Activated T-helper 1 cell treated with anti-CD3 and anti-CD28 coated beads, Interleukin-12 subunit alpha, Interleukin-12 subunit beta, Interleukin-2, Interleukin-4 antibody, amounts not matched to agents 30 ng/mL and 10 ng/mL and 1 ng/mL, durations not matched to agents 14 hours and 24 hours and 36 hours (primary cell): ENCODE measurements at regions not wholly inside any gene's neighbourhood (a gene's known extent, or its start where the extent isn't known, plus 50 kb on each side); places are given as distances from the start of the nearest gene placed in this dataset.

Source experiments
- DNase-seq: peaks from one replicate; pipeline ENCODE4 v3.0.0; 2021; ENCODE audit warnings: low spot score
- H3K27ac Mint-ChIP-seq: one replicate; pipeline ENCODE4 v1.8.0; 2021; ENCODE audit warnings: mild to moderate bottlenecking, mixed read lengths
- H3K27me3 Mint-ChIP-seq: one replicate; pipeline ENCODE4 v1.8.0; 2022; ENCODE audit warnings: mild to moderate bottlenecking, moderate library complexity, mixed read lengths; ENCODE audit not compliant: insufficient read depth
- H3K36me3 Mint-ChIP-seq: one replicate; pipeline ENCODE4 v1.8.0; 2021; ENCODE audit warnings: low read depth, mixed read lengths
- H3K4me1 Mint-ChIP-seq: one replicate; pipeline ENCODE4 v1.8.0; 2021; ENCODE audit warnings: low read depth, mixed read lengths
- H3K4me3 Mint-ChIP-seq: one replicate; pipeline ENCODE4 v1.8.0; 2021; ENCODE audit warnings: mild to moderate bottlenecking, moderate library complexity, mixed read lengths
- H3K9me3 Mint-ChIP-seq: one replicate; pipeline ENCODE4 v1.8.0; 2021; ENCODE audit warnings: mixed read lengths
- intact Hi-C: fragments of 100-400 bp; cut with micrococcal nuclease; formaldehyde crosslinking; loops from one replicate; pipeline ENCODE4 v1.15.1; 2024

GRCh38 chr2:156155319-156155718, 177.2 kb downstream of the NR4A2 start:
- Mint-ChIP-seq H3K27me3 (peaks cover 4% of the 10 kb centered on the region), H3K9me3 (no peaks in the 10 kb centered on the region), H3K4me1 (no peaks in the 10 kb centered on the region), H3K36me3 (no peaks in the 10 kb centered on the region), H3K4me3 (no peak overlapping the region), H3K27ac (no peak overlapping the region)
- intact Hi-C loops = no loop called here
- DNase-seq = no peak

DNA sequence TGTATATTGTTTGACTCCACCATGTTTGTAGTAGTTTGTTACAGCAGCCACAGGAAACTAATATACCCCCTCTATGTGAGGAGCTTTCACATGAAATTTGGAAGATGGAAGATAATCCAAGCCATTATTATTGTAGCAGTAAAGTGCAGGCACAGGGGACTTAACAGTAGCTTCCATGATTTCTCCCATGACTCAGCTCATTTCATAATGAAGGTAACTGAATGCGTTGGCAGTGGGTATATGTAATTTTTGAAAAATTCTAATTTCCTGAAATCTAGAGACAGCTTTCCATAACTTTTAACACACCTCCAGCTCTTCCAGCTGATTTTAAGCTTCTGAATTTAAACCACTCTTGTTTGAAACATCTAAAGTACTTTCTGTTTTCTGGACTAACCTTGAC, 181.2 kb downstream of the NR4A2 start:
- no peak for DNase-seq
- Mint-ChIP-seq H3K4me1 (no peaks in the 10 kb centered on the region), H3K27me3 (no peaks in the 10 kb centered on the region), H3K9me3 (no peaks in the 10 kb centered on the region), H3K4me3 (no peak overlapping the region), H3K27ac (no peak overlapping the region), H3K36me3 (no peaks in the 10 kb centered on the region)
- intact Hi-C loops = no loop called here

- Mint-ChIP-seq H3K27ac (no peak overlapping the region), H3K4me1 (no peaks in the 10 kb centered on the region), H3K4me3 (no peak overlapping the region), H3K9me3 (no peaks in the 10 kb centered on the region), H3K27me3 (no peaks in the 10 kb centered on the region), H3K36me3 (no peaks in the 10 kb centered on the region)
- DNase-seq = no peak
- intact Hi-C loops = no loop called here
Measured at GRCh38 chr2:156147594-156148330, 184.8 kb downstream of the NR4A2 start.

GRCh38 chr2:156145976-156146375, 186.5 kb downstream of the NR4A2 start:
- Mint-ChIP-seq H3K4me3 (no peak overlapping the region), H3K27ac (no peak overlapping the region), H3K4me1 (no peaks in the 10 kb centered on the region), H3K36me3 (no peaks in the 10 kb centered on the region), H3K27me3 (no peaks in the 10 kb centered on the region), H3K9me3 (no peaks in the 10 kb centered on the region)
- intact Hi-C loops = no loop called here
- DNase-seq = no peak

GRCh38 chr2:156145469-156145868, 187.1 kb downstream of the NR4A2 start:
- no peaks in the 10 kb centered on the region for H3K36me3 Mint-ChIP-seq
- intact Hi-C loops = no loop called here
- H3K27me3 Mint-ChIP-seq = no peaks in the 10 kb centered on the region
- no peaks in the 10 kb centered on the region for H3K4me1 Mint-ChIP-seq
- DNase-seq = no peak
- H3K9me3 Mint-ChIP-seq = no peaks in the 10 kb centered on the region
- no peak overlapping the region for H3K27ac Mint-ChIP-seq
- H3K4me3 Mint-ChIP-seq = no peak overlapping the region

- Mint-ChIP-seq H3K27ac (no peak overlapping the region), H3K27me3 (peaks cover 2% of the 10 kb centered on the region), H3K9me3 (no peaks in the 10 kb centered on the region), H3K4me3 (no peak overlapping the region), H3K36me3 (no peaks in the 10 kb centered on the region), H3K4me1 (no peaks in the 10 kb centered on the region)
- intact Hi-C loops = no loop called here
- no peak for DNase-seq
Measured at GRCh38 chr2:156136566-156136965, 196.0 kb downstream of the NR4A2 start.

DNA sequence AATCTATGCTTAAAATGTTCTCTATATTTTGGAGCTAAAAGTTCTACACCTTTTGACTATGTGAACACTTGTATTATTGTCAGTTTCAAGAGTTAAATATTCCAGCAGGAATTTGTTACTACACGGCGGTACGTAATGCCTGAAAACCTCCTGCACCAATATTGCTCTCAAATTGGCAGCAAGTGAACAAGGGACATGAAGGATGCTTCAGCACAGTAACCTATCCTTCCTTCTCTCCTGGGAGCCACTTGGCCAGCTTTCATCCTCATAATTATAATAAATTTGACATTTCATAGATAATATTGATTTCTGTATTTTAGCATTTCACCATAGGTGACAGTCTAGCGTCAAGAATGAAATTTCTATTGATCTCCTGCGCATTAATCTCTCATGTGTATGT, 197.6 kb downstream of the NR4A2 start:
- intact Hi-C loops = no loop called here
- H3K27ac Mint-ChIP-seq = no peak overlapping the region
- H3K27me3 Mint-ChIP-seq = peaks cover 2% of the 10 kb centered on the region
- no peaks in the 10 kb centered on the region for H3K9me3 Mint-ChIP-seq
- no peak for DNase-seq
- no peaks in the 10 kb centered on the region for H3K4me1 Mint-ChIP-seq
- H3K36me3 Mint-ChIP-seq = no peaks in the 10 kb centered on the region
- no peak overlapping the region for H3K4me3 Mint-ChIP-seq

- H3K4me1 Mint-ChIP-seq = no peaks in the 10 kb centered on the region
- no peaks in the 10 kb centered on the region for H3K36me3 Mint-ChIP-seq
Measured at GRCh38 chr2:156132941-156133340, 199.6 kb downstream of the NR4A2 start.

DNA sequence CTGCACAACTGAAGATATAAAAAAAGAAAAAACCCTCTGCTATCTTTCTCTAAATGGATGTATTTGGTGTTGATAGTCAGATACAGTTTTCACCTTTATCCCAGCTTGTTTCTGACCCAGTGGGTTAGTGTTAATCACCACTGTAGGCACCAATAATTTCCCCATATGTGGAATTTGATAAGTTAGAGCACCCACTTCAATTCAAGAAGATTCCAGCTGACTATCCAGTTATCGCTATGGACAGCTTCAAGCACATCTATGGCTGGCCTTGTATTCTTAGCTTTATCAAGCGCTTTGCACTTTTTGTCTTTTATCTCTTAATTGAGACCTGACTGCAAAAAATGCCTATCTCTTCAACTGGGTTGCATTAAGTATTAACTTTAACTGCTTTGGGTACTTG, 200.4 kb downstream of the NR4A2 start:
- Mint-ChIP-seq H3K27me3 (peaks cover 5% of the 10 kb centered on the region), H3K27ac (no peak overlapping the region), H3K4me1 (no peaks in the 10 kb centered on the region), H3K9me3 (no peaks in the 10 kb centered on the region), H3K4me3 (no peak overlapping the region), H3K36me3 (no peaks in the 10 kb centered on the region)
- intact Hi-C loops = no loop called here
- DNase-seq = no peak

More at GRCh38 chr2:156132941-156133340, 199.6 kb downstream of the NR4A2 start:
- intact Hi-C loops = no loop called here
- H3K4me3 Mint-ChIP-seq = no peak overlapping the region
- peaks cover 5% of the 10 kb centered on the region for H3K27me3 Mint-ChIP-seq
- H3K27ac Mint-ChIP-seq = no peak overlapping the region
- no peaks in the 10 kb centered on the region for H3K9me3 Mint-ChIP-seq
- no peak for DNase-seq

GRCh38 chr2:156129227-156129626, 203.3 kb downstream of the NR4A2 start:
- Mint-ChIP-seq H3K36me3 (no peaks in the 10 kb centered on the region), H3K27ac (no peak overlapping the region), H3K4me3 (no peak overlapping the region), H3K4me1 (no peaks in the 10 kb centered on the region), H3K9me3 (no peaks in the 10 kb centered on the region), H3K27me3 (peaks cover 4% of the 10 kb centered on the region)
- intact Hi-C loops = no loop called here
- no peak for DNase-seq

DNA sequence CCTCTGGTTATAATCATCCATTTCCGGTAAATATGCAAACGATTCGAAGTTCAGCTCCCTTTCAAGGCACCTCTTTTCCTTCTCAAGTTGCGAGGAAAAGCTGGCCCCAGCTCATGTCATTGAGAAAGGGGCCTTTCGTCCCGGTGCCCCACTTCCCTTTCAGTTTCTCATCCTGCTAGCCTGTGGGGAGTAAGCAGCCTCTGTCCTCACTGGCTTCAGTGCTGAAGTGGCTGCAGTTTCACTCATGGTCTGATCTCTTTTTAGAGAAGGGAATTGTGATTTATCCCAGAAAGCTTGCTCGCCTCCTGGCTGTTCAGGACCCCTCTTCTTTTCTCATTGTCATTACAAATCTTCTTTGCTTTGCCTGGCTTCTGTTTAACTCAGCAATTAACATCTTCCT, 207.5 kb downstream of the NR4A2 start:
- DNase-seq = no peak
- no peak overlapping the region for H3K4me3 Mint-ChIP-seq
- peaks cover 4% of the 10 kb centered on the region for H3K27me3 Mint-ChIP-seq
- peaks cover 7% of the 10 kb centered on the region for H3K9me3 Mint-ChIP-seq
- H3K27ac Mint-ChIP-seq = no peak overlapping the region
- intact Hi-C loops = no loop called here
- H3K36me3 Mint-ChIP-seq = no peaks in the 10 kb centered on the region
- H3K4me1 Mint-ChIP-seq = no peaks in the 10 kb centered on the region

DNA sequence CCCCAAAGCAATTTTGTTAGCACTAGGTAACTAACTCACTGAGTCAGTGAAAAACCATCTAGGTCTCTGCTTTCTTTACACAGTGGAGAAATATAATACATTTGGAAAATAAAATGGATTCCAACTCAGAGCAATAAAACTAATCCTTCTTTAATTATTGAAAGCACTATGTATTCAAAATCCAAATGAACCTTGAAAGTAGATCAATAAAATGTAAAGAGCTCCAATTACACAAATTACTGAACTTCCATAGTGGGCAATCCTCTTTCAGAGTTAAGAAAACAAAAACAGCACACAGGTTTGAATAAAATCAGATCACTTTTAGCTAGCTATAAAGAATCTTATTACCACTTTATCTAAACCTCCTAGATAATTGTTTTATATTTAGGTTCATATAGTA, 208.1 kb downstream of the NR4A2 start:
- intact Hi-C loops = no loop called here
- Mint-ChIP-seq H3K4me3 (no peak overlapping the region), H3K27ac (no peak overlapping the region), H3K27me3 (peaks cover 2% of the 10 kb centered on the region), H3K36me3 (no peaks in the 10 kb centered on the region), H3K9me3 (peaks cover 7% of the 10 kb centered on the region), H3K4me1 (no peaks in the 10 kb centered on the region)
- DNase-seq = no peak

GRCh38 chr2:156118753-156119416, 213.6 kb downstream of the NR4A2 start:
- no peaks in the 10 kb centered on the region for H3K36me3 Mint-ChIP-seq
- intact Hi-C loops = no loop called here

More at GRCh38 chr2:156118753-156119416, 213.6 kb downstream of the NR4A2 start:
- peaks cover 7% of the 10 kb centered on the region for H3K9me3 Mint-ChIP-seq
- no peak for DNase-seq
- H3K27ac Mint-ChIP-seq = no peak overlapping the region
- no peaks in the 10 kb centered on the region for H3K27me3 Mint-ChIP-seq
- H3K4me1 Mint-ChIP-seq = no peaks in the 10 kb centered on the region
- no peak overlapping the region for H3K4me3 Mint-ChIP-seq
